Thyroid gland (tissue), 4 donors: ENCODE measurements at regions not wholly inside any gene's neighbourhood (a gene's known extent, or its start where the extent isn't known, plus 50 kb on each side); places are given as distances from the start of the nearest gene placed in this dataset.

ENCODE experiments used
- DNase-seq, 2 donors: peaks; one replicate each; pipeline ENCODE4 v3.0.0-alpha.2; 2019
- H3K27ac ChIP-seq, 3 donors: fragments of 200-600 bp; sonication (generic); 1 replicate in 2 of 3; 2 replicates in 1 of 3; pipeline ENCODE4 v1.5.1; 2016 to 2019; ENCODE audit warnings: mild to moderate bottlenecking in 1 of 3, moderate library complexity in 1 of 3
- H3K27me3 ChIP-seq: fragments of 200-600 bp; sonication (generic); one replicate; pipeline ENCODE4 v1.5.1; 2019
- H3K36me3 ChIP-seq, 2 donors: fragments of 200-600 bp; sonication (generic); one replicate each; pipeline ENCODE4 v1.5.1; 2016 to 2019
- H3K4me1 ChIP-seq, 2 donors: fragments of 200-600 bp; sonication (generic); one replicate each; pipeline ENCODE4 v1.5.1; 2017 to 2019
- H3K4me3 ChIP-seq, 3 donors: fragments of 200-600 bp; sonication (generic); replicated peaks in 1 of 3; 1 replicate in 2 of 3; 2 replicates in 1 of 3; pipeline ENCODE4 v1.5.1; 2016; ENCODE audit warnings: mild to moderate bottlenecking in 1 of 3
- H3K9me3 ChIP-seq: fragments of 200-600 bp; sonication (generic); one replicate; pipeline ENCODE4 v1.5.1; 2017
- POLR2A ChIP-seq, 2 donors: fragments of 450-650 bp; IDR thresholded peaks; one replicate each; pipeline ENCODE4 v1.6.1; 2017; ENCODE audit warnings: antibody characterized with exemption in 2 of 2, mild to moderate bottlenecking in 2 of 2, moderate library complexity in 1 of 2
- WGBS, 2 donors: methylation state at CpG; one replicate each; pipeline ENCODE4 v1.1.5; 2017; 5-methylcytosine and 5-hydroxymethylcytosine counted together
- intact Hi-C: fragments of 100-400 bp; cut with DNase I; formaldehyde crosslinking; loops from one replicate; pipeline ENCODE4 v1.15.1; 2023
- TF ChIP-seq, protein P1 (sequence below), 6 experiments: fragments of 200-600 bp in 3 of 6; fragments of 450-650 bp in 3 of 6; sonication (generic) in 3 of 6; IDR thresholded peaks; one replicate each; pipeline ENCODE4 v1.5.1; 2016 to 2019; ENCODE audit warnings: antibody characterized with exemption in 6 of 6, mild to moderate bottlenecking in 2 of 6, inconsistent platforms in 1 of 6, moderate library complexity in 1 of 6

GRCh38 chr4:28369499-28369898 lies 1508.9 kb downstream of the STIM2 start:
- H3K36me3 ChIP-seq, result no peaks in the 10 kb centered on the region
- H3K27ac ChIP-seq, result no peak overlapping the region
- H3K4me3 ChIP-seq, result no peak overlapping the region
- intact Hi-C loops, result no loop called here
- no peaks in the 10 kb centered on the region for H3K9me3 ChIP-seq
- no peaks in the 10 kb centered on the region for H3K27me3 ChIP-seq
- WGBS, 2 donors, result 88 to 90% methylated on average over 1 of the region's 1 CpG
- TF ChIP-seq POLR2A (IDR thresholded peaks at IDR 0.05), result no peak
- TF ChIP-seq, protein P1, sequence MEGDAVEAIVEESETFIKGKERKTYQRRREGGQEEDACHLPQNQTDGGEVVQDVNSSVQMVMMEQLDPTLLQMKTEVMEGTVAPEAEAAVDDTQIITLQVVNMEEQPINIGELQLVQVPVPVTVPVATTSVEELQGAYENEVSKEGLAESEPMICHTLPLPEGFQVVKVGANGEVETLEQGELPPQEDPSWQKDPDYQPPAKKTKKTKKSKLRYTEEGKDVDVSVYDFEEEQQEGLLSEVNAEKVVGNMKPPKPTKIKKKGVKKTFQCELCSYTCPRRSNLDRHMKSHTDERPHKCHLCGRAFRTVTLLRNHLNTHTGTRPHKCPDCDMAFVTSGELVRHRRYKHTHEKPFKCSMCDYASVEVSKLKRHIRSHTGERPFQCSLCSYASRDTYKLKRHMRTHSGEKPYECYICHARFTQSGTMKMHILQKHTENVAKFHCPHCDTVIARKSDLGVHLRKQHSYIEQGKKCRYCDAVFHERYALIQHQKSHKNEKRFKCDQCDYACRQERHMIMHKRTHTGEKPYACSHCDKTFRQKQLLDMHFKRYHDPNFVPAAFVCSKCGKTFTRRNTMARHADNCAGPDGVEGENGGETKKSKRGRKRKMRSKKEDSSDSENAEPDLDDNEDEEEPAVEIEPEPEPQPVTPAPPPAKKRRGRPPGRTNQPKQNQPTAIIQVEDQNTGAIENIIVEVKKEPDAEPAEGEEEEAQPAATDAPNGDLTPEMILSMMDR (IDR thresholded peaks at IDR 0.05), result no peak
- no peaks in the 10 kb centered on the region for H3K4me1 ChIP-seq
- DNase-seq, result no peak

DNA sequence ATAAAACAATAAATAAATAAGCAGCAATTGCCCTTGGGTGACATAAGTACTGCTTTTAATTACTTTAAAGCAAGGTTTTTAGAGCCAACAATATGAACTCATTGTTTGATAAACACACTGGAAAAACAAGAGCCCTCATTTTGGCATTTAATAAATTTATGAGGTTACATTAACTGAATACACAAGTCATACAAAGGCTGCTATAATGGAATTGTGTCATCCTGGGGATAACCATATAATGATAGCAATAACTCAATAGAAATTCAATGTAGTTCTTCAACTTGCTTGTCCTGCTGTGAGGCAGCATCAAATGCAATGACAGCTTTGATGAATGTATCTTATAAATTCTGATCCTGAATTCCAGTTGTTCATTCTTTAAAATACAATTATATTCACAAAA lies 1512.5 kb downstream of the STIM2 start:
- Histone ChIP-seq H3K4me3 (no peak overlapping the region), H3K27ac (no peak overlapping the region), H3K9me3 (no peaks in the 10 kb centered on the region), H3K4me1 (no peaks in the 10 kb centered on the region), H3K27me3 (no peaks in the 10 kb centered on the region), H3K36me3 (no peaks in the 10 kb centered on the region)
- DNase-seq, result no peak
- intact Hi-C loops, result no loop called here
- TF ChIP-seq, protein P1 (IDR thresholded peaks at IDR 0.05), result no peak
- no peak for TF ChIP-seq POLR2A (IDR thresholded peaks at IDR 0.05)

DNA sequence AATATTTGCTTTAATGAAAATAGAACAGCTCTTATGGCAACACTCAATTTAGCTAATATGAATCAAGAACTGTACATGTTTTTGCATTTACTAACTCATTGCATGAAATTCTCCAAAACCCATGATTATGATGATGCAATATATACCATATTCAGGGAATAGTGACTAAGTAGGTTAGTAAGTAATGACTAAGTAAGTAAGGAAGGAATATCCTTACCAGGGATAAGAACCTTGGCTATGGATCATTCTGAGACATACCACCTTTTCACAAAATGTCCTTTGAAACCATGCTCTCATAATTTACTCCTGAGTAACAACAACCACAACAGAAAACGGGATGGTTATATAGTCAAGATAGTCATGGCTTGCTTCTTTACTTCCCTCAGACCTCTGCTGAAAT lies 1513.0 kb downstream of the STIM2 start:
- H3K9me3 ChIP-seq, result no peaks in the 10 kb centered on the region
- intact Hi-C loops, result no loop called here
- no peaks in the 10 kb centered on the region for H3K36me3 ChIP-seq
- TF ChIP-seq, protein P1 (IDR thresholded peaks at IDR 0.05), result no peak
- TF ChIP-seq POLR2A (IDR thresholded peaks at IDR 0.05), result no peak
- no peak overlapping the region for H3K27ac ChIP-seq
- H3K4me1 ChIP-seq, result no peaks in the 10 kb centered on the region
- no peak for DNase-seq
- no peak overlapping the region for H3K4me3 ChIP-seq
- 77 to 90% methylated on average over 1 of the region's 1 CpG for WGBS, 2 donors
- H3K27me3 ChIP-seq, result no peaks in the 10 kb centered on the region

GRCh38 chr4:28378109-28378830 lies 1517.6 kb downstream of the STIM2 start:
- H3K4me1 ChIP-seq, result no peaks in the 10 kb centered on the region
- no peaks in the 10 kb centered on the region for H3K9me3 ChIP-seq
- intact Hi-C loops, result no loop called here
- H3K4me3 ChIP-seq, result no peak overlapping the region
- no peaks in the 10 kb centered on the region for H3K36me3 ChIP-seq
- H3K27me3 ChIP-seq, result no peaks in the 10 kb centered on the region
- H3K27ac ChIP-seq, result no peak overlapping the region
- no peak for DNase-seq
- TF ChIP-seq POLR2A (IDR thresholded peaks at IDR 0.05), result no peak
- WGBS, 2 donors, result 77 to 78% methylated on average over 6 of the region's 6 CpGs

DNA sequence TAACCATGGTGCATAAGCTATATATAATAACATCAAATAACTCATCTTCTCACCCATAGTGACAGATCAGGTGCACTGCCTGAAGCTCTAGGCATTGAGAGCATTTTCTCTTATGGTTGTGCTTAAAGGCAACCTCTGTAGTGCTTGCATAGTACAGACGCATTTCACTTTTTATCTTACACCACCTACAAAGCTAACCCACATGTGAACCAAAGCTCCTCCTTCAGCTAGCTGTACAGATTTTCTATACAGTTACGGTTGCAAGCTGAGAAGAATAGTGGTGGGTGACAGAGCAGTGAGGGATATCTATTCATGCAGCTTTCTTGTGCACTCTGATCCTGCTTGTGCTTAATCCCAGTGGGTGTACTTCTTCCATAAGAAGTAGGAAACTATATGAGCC lies 1525.2 kb downstream of the STIM2 start:
- Histone ChIP-seq H3K9me3 (no peaks in the 10 kb centered on the region), H3K27ac (no peak overlapping the region), H3K36me3 (no peaks in the 10 kb centered on the region), H3K4me3 (no peak overlapping the region), H3K27me3 (no peaks in the 10 kb centered on the region), H3K4me1 (no peaks in the 10 kb centered on the region)
- TF ChIP-seq, protein P1 (IDR thresholded peaks at IDR 0.05), result no peak
- no peak for TF ChIP-seq POLR2A (IDR thresholded peaks at IDR 0.05)
- DNase-seq, result no peak
- 90 to 97% methylated on average over 2 of the region's 2 CpGs for WGBS, 2 donors
- intact Hi-C loops, result no loop called here
